HG02623 (cell line): ENCODE measurements at regions not wholly inside any gene's neighbourhood (a gene's known extent, or its start where the extent isn't known, plus 50 kb on each side); places are given as distances from the start of the nearest gene placed in this dataset.

Experiments used
- ATAC-seq: cut with Tn5 transposase; IDR thresholded peaks from one replicate; pipeline ENCODE4 v1.9.1; 2021; ENCODE audit warnings: moderate library complexity; ENCODE audit not compliant: unreplicated experiment

DNA sequence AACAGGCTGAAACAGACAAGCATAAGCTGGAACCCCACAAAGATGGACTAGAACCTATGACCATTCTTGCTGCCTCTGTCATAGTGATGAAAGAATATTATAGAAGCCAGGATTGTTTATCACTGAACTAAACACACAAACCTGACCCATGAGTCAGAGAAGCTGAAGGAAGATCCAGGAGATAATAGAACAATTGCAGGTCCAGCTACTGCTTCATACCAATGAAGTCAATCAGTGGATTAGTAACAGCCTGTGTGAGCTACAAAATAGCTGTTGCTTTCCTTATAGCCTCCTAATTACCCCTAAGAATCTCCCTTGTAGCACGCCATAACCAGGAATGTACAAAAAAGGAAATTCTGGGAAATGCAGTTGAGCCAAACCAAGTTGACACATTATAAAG is 459.9 kb upstream of the ZNF462 start:
- ATAC-seq = no peak

- ATAC-seq = no peak
Observed at GRCh38 chr9:106404137-106404536, 458.8 kb upstream of the ZNF462 start.

DNA sequence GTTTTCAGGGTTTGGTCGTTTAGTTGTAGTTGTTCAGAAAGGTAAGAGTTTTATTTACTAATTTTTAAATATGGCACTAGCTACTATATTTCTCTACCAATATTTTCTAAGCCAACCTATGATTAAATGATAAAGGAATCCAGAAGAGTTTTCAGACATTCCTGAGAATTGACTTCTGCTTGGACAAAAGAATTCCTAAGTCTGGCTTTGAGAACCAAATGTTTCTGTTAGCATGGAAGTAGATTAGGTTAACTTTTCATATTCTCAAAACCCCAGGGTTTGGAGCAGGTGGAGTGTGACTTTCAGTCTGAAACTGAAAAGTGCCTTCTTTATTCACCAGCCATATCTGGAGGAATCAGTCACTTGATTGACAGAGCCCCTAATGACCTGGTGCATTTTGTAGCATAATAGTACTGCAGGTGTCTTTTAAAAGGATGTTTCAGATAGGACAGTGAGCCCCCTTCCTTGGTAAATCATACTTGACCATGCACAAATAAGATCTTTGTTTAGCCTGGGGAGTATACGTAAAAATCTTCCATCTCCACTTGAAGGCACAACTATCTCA is 457.0 kb upstream of the ZNF462 start:
- ATAC-seq = no peak

- ATAC-seq = no peak
Observed at GRCh38 chr9:106414042-106414441, 448.9 kb upstream of the ZNF462 start.

DNA sequence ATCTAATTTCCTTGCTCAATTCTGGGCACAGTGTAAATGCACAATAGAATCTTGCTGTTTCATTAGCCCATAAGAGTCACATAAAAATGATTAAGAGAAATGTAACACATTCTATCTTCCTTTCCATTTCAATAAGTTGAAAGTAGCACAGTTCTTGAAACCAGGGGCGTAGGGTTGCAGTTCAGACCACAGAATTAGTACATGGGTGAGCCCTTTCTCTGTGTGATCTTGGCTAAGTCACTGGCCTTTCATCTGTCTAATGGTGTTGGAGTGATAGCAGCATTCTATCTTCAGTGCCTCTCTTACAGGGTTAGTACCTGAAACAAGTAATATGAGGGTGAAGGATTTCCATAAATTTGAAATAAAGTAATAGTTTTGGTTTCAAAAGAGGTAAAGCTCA is 445.3 kb upstream of the ZNF462 start:
- no peak for ATAC-seq

DNA sequence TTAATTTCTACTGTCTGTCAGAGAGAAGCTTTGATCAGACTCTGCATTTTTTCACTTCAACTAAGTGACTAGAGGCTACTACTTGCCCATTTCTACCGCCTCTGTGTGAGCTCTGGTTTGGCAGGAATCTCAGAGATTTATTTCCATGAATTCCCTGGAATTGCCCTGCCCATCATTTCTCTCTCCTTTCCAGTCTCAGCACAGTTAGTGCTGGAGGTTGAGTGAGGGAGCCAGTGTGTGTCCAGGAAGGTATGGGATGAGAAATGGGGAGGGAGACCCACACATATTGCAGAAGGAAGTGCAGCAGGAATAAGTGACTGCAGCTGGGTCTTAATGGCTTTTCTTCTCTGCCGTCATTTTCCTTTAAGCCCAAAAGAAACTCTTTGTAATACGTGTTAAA is 443.1 kb upstream of the ZNF462 start:
- no peak for ATAC-seq

DNA sequence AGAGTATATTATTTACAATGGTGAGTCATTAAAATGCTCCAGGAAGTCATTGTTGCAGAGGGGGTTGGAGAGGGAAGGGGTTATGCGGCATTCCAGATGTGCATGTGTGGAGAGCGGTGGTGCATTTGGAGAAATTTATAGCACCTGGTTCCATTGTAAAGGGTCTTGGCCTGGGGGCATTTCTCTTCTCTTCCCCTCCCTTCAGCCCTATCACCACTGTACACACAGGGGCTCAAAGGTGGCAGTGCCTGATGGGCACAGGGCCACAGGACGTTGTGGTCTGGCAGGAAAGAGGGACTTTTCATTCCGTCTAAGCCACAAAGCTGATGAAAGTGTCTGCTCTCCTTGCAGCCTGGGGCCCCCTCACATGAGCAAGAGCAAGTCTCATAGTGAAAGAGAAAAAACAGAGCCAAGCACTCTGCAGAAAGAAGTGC is 442.4 kb upstream of the ZNF462 start:
- peak; percentile 69 for ATAC-seq

- ATAC-seq = peak; percentile 49
Observed at GRCh38 chr9:106421772-106422171, 441.2 kb upstream of the ZNF462 start.

DNA sequence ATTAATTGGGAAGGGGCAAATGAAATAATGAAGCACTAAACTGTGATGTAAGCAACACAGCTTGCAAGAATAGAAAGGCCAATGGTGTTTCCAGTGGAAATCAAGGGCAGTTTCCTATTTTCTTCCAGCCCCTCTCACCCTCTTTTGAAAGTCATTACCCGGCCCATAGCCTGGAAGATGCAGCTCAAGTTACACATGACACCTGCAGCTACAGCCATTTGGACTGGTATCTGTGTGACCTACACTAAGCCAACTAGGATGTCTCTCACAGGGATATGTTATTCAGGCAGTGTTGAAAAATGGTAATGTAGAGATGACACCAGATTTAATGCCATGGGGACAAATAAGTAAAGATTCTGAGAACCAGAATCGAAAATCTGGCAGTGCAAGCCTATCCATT is 439.4 kb upstream of the ZNF462 start:
- ATAC-seq = no peak

DNA sequence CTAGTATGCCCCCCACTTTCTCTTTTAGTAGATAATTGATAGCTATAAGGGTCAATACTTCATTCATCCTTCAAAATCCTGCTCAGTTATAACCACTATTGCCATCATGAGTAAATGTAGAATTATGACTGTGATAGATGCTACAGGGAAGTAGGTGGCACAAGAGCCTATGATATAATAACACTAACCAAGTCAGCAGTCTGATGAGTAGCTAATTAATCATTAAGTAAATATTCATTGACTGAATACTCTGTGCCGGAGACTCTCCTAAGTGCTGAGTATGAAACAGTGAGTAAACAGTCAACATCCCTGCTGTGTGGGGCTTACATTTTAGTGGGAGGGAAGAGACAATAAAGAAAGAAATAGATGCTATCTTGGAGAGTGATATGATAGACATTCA is 430.3 kb upstream of the ZNF462 start:
- no peak for ATAC-seq

GRCh38 chr9:106438928-106439327 is 424.0 kb upstream of the ZNF462 start:
- no peak for ATAC-seq

GRCh38 chr9:106441283-106441682 is 421.7 kb upstream of the ZNF462 start:
- no peak for ATAC-seq

GRCh38 chr9:106443520-106443919 is 419.4 kb upstream of the ZNF462 start:
- no peak for ATAC-seq

DNA sequence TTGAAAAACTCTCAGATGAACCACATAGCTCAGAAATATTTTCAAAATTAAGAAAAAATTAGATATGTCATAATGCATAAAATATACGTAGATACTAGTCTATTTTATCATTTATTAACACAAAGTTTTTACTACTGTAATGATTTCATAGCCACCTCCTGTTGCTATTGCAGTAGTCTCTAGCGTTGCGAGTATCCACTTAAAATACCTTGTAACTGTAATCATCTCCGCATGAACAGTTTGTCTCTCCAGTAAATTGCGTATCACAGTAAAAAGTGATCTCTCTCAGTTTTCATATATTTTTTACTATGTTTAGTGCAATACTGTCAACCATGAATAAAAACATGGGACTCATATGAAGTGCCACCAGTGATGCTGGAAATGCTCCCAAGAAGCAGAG is 417.9 kb upstream of the ZNF462 start:
- ATAC-seq = no peak

DNA sequence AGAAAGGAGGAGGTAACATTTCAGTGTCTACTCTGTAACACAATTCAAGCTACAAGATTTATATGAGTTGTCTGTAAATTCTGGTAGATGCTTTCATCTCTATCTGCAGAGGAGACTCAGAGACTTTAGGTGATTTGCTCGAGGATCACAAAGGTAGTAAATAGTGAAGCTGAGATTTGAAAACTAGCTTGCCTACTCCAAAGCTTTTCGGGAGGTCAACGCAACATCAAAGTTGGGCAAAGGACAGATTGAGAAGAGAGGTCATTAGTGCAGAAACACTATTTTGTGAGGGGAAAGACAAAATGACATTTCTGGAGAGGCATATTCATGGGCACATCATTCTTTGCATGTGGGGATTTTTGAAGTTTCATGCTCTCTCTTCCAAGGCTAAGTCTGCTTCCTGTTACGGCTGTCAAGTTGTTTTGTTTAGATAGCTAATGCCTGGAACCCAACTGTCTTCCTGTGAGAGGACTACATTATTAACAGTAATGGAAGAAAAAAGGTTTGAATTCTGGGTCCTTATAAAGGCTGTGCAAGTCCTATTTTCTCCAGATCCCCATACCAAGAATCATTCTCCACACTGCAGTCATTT is 413.5 kb upstream of the ZNF462 start:
- ATAC-seq = no peak

DNA sequence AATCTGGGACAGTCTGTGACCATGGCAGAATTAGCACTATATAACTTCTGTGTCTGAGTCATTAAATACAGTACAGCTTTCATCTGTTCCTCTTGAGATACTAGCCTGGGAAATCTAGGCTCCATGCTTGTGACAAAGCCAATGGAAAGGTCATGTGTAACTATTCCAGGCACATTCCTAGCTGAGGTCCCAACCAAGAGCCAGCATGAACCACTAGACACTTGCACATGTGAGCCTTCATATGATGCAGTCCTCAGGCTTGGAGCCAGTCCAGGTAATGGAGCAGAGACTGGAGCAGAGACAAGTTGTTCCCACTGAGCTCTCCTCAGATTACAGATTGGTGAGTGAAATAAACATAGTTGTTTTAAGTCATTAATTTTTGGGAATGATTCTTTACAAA is 412.4 kb upstream of the ZNF462 start:
- ATAC-seq = no peak

- no peak for ATAC-seq
Observed at GRCh38 chr9:106451223-106451622, 411.7 kb upstream of the ZNF462 start.

GRCh38 chr9:106456581-106456980 is 406.4 kb upstream of the ZNF462 start:
- ATAC-seq = no peak

DNA sequence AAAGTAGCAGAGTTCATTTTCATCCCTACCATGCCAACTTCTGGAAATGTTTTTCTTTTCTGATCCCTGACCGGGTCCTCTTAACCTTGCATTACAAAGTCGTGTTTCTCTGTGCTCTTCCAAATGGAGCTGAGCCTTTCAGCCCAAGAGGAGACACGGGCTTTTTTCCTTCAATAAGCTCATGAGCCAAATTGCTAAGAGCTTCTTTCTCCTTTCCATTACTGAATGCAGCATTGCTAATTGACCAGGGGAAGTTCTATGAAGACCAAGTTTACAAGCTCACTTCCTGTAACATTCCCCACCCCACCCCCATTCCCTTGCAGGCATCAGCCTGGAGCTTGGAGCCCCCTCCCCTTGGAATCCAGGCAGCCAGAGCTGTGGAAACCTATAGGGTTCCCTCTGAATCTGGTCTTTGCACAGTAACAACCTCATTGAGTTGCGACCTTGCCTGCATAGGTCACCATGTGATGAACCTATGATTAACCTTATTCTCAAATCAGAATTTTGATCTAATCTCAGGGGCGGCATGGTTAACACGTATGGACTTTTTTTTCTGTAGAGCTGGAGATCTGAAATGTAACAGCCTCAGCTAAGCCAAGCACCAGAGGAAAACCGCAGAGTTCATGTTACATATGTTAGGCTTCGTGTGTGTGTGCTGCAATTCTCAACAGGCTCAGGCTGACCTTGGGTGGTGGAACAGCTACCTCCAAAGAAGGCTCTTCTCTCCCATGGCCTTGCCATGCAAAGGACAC is 395.7 kb upstream of the ZNF462 start:
- ATAC-seq = no peak

GRCh38 chr9:106467865-106468164 is 395.2 kb upstream of the ZNF462 start:
- ATAC-seq = no peak

DNA sequence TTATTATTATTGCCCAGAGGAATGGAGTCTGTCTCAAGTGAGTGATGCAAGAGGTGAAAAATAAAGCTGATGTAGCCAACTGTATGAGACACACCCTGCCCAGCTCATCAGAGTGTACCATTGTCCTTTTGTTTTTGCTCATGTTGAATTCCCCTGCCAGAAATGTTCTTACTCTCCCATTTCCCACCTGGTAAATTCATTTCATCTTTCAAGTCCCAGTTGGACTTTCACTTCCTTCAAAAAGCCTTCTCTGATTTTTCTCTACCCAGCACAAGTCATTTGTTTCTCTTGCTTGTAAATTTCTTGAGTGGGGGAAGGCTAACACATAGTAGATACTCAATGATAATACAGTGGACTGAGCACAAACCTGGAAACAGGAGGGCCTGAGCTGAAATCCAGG is 394.5 kb upstream of the ZNF462 start:
- peak; percentile 78 for ATAC-seq

GRCh38 chr9:106478312-106478711 is 384.7 kb upstream of the ZNF462 start:
- ATAC-seq = no peak

- no peak for ATAC-seq
Observed at GRCh38 chr9:106478727-106479126, 384.2 kb upstream of the ZNF462 start.
